ENCODE measurements at regions not wholly inside any gene's neighbourhood (a gene's known extent, or its start where the extent isn't known, plus 50 kb on each side); places are given as distances from the start of the nearest gene placed in this dataset.

GRCh38 chr14:55881577-55882241, 236.5 kb upstream of the PELI2 start:
- no peaks in the 10 kb centered on the region for H3K4me1 ChIP-seq
- 81 to 88% methylated on average over 3 to 6 of the region's 6 CpGs for WGBS, 2 donors
- H3K9me3 ChIP-seq: no peaks in the 10 kb centered on the region
- no peak for DNase-seq
- no peaks in the 10 kb centered on the region for H3K27me3 ChIP-seq
- H3K27ac ChIP-seq: no peak overlapping the region
- intact Hi-C loops (cut with DNase I): no loop called here
- no peak overlapping the region for H3K4me3 ChIP-seq (replicated peaks in 1 of 3)
- no peak for TF ChIP-seq CTCF (IDR thresholded peaks at IDR 0.05)
- TF ChIP-seq POLR2A (IDR thresholded peaks at IDR 0.05): no peak
- no peaks in the 10 kb centered on the region for H3K36me3 ChIP-seq

GRCh38 chr14:55884819-55885218, 233.4 kb upstream of the PELI2 start:
- no peak overlapping the region for H3K27ac ChIP-seq

GRCh38 chr14:55889124-55889523, 229.1 kb upstream of the PELI2 start:
- WGBS, 2 donors: 79 to 83% methylated on average over 6 of the region's 6 CpGs
- Histone ChIP-seq H3K36me3 (no peaks in the 10 kb centered on the region), H3K27me3 (no peaks in the 10 kb centered on the region), H3K4me3 (replicated peaks in 1 of 3) (no peak overlapping the region), H3K27ac (no peak overlapping the region), H3K9me3 (no peaks in the 10 kb centered on the region), H3K4me1 (no peaks in the 10 kb centered on the region)
- no peak for DNase-seq
- intact Hi-C loops (cut with DNase I): no loop called here
- TF ChIP-seq POLR2A (IDR thresholded peaks at IDR 0.05): no peak
- no peak for TF ChIP-seq CTCF (IDR thresholded peaks at IDR 0.05)

More at GRCh38 chr14:55884819-55885218, 233.4 kb upstream of the PELI2 start:
- Histone ChIP-seq H3K27me3 (no peaks in the 10 kb centered on the region), H3K4me1 (no peaks in the 10 kb centered on the region), H3K9me3 (no peaks in the 10 kb centered on the region), H3K4me3 (replicated peaks in 1 of 3) (no peak overlapping the region), H3K36me3 (no peaks in the 10 kb centered on the region)
- intact Hi-C loops (cut with DNase I): no loop called here
- no peak for TF ChIP-seq CTCF (IDR thresholded peaks at IDR 0.05)
- no peak for TF ChIP-seq POLR2A (IDR thresholded peaks at IDR 0.05)
- no peak for DNase-seq
- 64 to 70% methylated on average over 4 of the region's 4 CpGs for WGBS, 2 donors

- no peak for DNase-seq
- H3K4me3 ChIP-seq (replicated peaks in 1 of 3): no peak overlapping the region
- H3K9me3 ChIP-seq: no peaks in the 10 kb centered on the region
- H3K36me3 ChIP-seq: no peaks in the 10 kb centered on the region
- WGBS, 2 donors: 62 to 64% methylated on average over 6 of the region's 6 CpGs
- intact Hi-C loops (cut with DNase I): no loop called here
- no peaks in the 10 kb centered on the region for H3K4me1 ChIP-seq
- TF ChIP-seq POLR2A (IDR thresholded peaks at IDR 0.05) (no peak), CTCF (IDR thresholded peaks at IDR 0.05) (no peak)
- H3K27me3 ChIP-seq: no peaks in the 10 kb centered on the region
- H3K27ac ChIP-seq: no peak overlapping the region
Observed at GRCh38 chr14:55891692-55892091, 226.5 kb upstream of the PELI2 start.

- H3K9me3 ChIP-seq: no peaks in the 10 kb centered on the region
- H3K27ac ChIP-seq: no peak overlapping the region
- no peaks in the 10 kb centered on the region for H3K4me1 ChIP-seq
- H3K4me3 ChIP-seq (replicated peaks in 1 of 3): no peak overlapping the region
- TF ChIP-seq CTCF (IDR thresholded peaks at IDR 0.05) (no peak), POLR2A (IDR thresholded peaks at IDR 0.05) (no peak)
- 68 to 69% methylated on average over 4 of the region's 4 CpGs for WGBS, 2 donors
- intact Hi-C loops (cut with DNase I): no loop called here
- H3K27me3 ChIP-seq: no peaks in the 10 kb centered on the region
- H3K36me3 ChIP-seq: no peaks in the 10 kb centered on the region
- no peak for DNase-seq
Observed at GRCh38 chr14:55892906-55893305, 225.3 kb upstream of the PELI2 start.

All from thyroid gland (tissue), 4 donors.